Activated B cell treated with CpG ODN at 0.5 μM for 24 hours (primary cell): ENCODE measurements at regions not wholly inside any gene's neighbourhood (a gene's known extent, or its start where the extent isn't known, plus 50 kb on each side); places are given as distances from the start of the nearest gene placed in this dataset.
"Not testable (repeated sequence)": the region's sequence is repeated elsewhere in the genome, so short reads cannot be mapped to it uniquely, and the experiment has no call there.

Experiments
- ATAC-seq: fragments of 200-7000 bp; cut with Tn5 transposase; one replicate; pipeline ENCODE4 v1.10.0; 2021; ENCODE audit warnings: low read depth, mild to moderate bottlenecking, moderate library complexity
- CTCF ChIA-PET: fragments of 350-600 bp; sonication (Branson Sonifier 250); formaldehyde crosslinking; loops from one replicate; lab custom pipeline; 2021; ENCODE audit warnings: antibody characterized with exemption; lab: Charles Lee
- POLR2A ChIA-PET: fragments of 350-600 bp; sonication (Branson Sonifier 250); formaldehyde crosslinking; loops from one replicate; lab custom pipeline; 2021; ENCODE audit warnings: antibody characterized with exemption; lab: Charles Lee
- DNase-seq: peaks from one replicate; pipeline ENCODE4 v3.0.0; 2022
- H3K27ac Mint-ChIP-seq: one replicate; pipeline ENCODE4 v1.8.0; 2020; ENCODE audit warnings: mixed read lengths
- H3K27me3 Mint-ChIP-seq: one replicate; pipeline ENCODE4 v1.8.0; 2021; ENCODE audit warnings: mixed read lengths
- H3K36me3 Mint-ChIP-seq: one replicate; pipeline ENCODE4 v1.8.0; 2021; ENCODE audit warnings: low read depth, mixed read lengths
- H3K4me1 Mint-ChIP-seq: one replicate; pipeline ENCODE4 v1.8.0; 2021; ENCODE audit warnings: mixed read lengths
- H3K4me3 Mint-ChIP-seq: one replicate; pipeline ENCODE4 v1.8.0; 2020; ENCODE audit warnings: mild to moderate bottlenecking, mixed read lengths
- H3K9me3 Mint-ChIP-seq: one replicate; pipeline ENCODE4 v1.8.0; 2020; ENCODE audit warnings: mixed read lengths
- intact Hi-C: fragments of 100-400 bp; cut with micrococcal nuclease; formaldehyde crosslinking; loops from one replicate; pipeline ENCODE4 v1.15.1; 2024
- TF ChIP-seq, protein P1 (sequence below): fragments of 200-600 bp; IDR thresholded peaks from one replicate; pipeline ENCODE4 v1.8.0; 2022; ENCODE audit warnings: antibody characterized with exemption, mild to moderate bottlenecking

- no peaks in the 10 kb centered on the region for H3K36me3 Mint-ChIP-seq
- no peaks in the 10 kb centered on the region for H3K27me3 Mint-ChIP-seq
- DNase-seq (no peak), ATAC-seq (no peak)
- H3K4me3 Mint-ChIP-seq, result no peak overlapping the region
- POLR2A ChIA-PET, result no interaction called here
- CTCF ChIA-PET, result no interaction called here
- H3K9me3 Mint-ChIP-seq, result no peaks in the 10 kb centered on the region
- no peak overlapping the region for H3K27ac Mint-ChIP-seq
- no peaks in the 10 kb centered on the region for H3K4me1 Mint-ChIP-seq
- TF ChIP-seq, protein P1, sequence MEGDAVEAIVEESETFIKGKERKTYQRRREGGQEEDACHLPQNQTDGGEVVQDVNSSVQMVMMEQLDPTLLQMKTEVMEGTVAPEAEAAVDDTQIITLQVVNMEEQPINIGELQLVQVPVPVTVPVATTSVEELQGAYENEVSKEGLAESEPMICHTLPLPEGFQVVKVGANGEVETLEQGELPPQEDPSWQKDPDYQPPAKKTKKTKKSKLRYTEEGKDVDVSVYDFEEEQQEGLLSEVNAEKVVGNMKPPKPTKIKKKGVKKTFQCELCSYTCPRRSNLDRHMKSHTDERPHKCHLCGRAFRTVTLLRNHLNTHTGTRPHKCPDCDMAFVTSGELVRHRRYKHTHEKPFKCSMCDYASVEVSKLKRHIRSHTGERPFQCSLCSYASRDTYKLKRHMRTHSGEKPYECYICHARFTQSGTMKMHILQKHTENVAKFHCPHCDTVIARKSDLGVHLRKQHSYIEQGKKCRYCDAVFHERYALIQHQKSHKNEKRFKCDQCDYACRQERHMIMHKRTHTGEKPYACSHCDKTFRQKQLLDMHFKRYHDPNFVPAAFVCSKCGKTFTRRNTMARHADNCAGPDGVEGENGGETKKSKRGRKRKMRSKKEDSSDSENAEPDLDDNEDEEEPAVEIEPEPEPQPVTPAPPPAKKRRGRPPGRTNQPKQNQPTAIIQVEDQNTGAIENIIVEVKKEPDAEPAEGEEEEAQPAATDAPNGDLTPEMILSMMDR, result no peak
- intact Hi-C loops, result no loop called here
These were observed 271.0 kb upstream of the GALNT5 start for GRCh38 chr2:156986339-156986988.

DNA sequence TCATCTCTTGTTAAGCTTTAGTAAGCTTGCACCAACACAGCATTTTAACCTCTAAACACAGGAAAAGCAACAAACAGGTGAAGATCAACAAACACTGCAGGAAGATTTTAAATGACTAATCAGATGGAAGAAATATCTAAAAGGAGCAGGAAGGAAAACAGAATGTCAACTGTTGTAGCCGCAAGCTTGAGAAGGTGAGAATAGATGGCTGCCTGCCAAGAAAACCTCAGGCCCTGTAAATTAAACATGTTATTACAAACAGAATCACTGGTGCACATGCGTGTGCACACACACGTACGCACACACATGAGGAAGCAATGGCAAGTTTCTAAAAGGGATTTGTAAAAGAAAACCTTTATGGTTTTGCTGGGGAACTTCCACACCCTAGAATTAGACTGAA is 257.8 kb upstream of the GALNT5 start:
- no peak overlapping the region for H3K4me3 Mint-ChIP-seq
- ChIA-PET CTCF (no interaction called here), POLR2A (no interaction called here)
- ATAC-seq (no peak), DNase-seq (no peak)
- H3K27ac Mint-ChIP-seq, result no peak overlapping the region
- no peaks in the 10 kb centered on the region for H3K36me3 Mint-ChIP-seq
- TF ChIP-seq, protein P1, result no peak
- intact Hi-C loops, result no loop called here
- H3K9me3 Mint-ChIP-seq, result peaks cover 4% of the 10 kb centered on the region
- no peaks in the 10 kb centered on the region for H3K4me1 Mint-ChIP-seq
- H3K27me3 Mint-ChIP-seq, result no peaks in the 10 kb centered on the region

DNA sequence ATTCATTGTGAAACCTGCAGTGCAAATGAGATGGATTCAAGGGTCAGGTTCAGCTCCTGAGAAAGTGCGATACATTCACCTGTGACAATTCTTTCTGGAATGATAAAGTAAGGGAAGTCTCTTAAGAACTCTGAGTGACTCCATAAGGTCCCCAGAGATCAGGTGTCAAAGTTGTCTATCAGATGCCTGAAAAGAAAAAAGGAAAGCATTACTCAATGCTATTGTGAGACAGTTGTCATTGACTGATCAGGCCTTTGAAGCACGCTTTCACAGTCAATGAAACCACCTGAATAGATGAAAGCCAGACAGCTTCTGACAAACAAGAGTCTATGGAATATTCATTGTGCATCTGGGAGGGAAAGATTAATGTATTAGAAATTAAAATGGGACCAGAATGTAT is 252.7 kb upstream of the GALNT5 start:
- Mint-ChIP-seq H3K4me3 (no peak overlapping the region), H3K27ac (no peak overlapping the region), H3K36me3 (no peaks in the 10 kb centered on the region), H3K9me3 (peaks cover 6% of the 10 kb centered on the region), H3K4me1 (no peaks in the 10 kb centered on the region), H3K27me3 (no peaks in the 10 kb centered on the region)
- CTCF ChIA-PET, result no interaction called here
- intact Hi-C loops, result no loop called here
- TF ChIP-seq, protein P1, result no peak
- POLR2A ChIA-PET, result no interaction called here
- no peak for ATAC-seq
- no peak for DNase-seq

DNA sequence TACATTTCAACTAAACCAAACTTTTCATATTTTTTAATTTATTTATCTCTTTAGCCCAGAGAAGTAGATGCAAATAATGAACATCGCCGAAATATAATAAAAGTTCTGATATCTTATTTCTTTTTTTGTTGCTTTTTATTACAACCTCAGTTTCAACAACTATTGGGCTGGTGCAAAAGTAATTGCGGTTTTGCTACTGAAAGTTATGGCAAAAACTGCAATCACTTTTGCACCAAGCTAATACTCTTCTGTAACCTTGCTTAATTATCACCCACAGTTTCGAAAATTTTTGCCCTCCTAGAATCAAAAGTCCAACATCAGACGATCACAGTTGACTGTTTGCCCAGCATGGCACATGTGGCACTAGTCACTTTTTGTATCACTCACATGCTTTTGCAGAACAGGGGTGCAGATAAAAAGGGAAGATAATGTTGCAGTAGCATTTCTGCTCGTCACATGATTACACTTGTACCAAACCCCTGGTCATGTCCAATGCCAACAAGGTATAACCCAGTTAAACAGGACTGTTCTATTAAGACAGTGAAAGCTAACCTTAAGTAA is 242.4 kb upstream of the GALNT5 start:
- no peaks in the 10 kb centered on the region for H3K4me1 Mint-ChIP-seq
- DNase-seq (no peak), ATAC-seq (no peak)
- no peaks in the 10 kb centered on the region for H3K27me3 Mint-ChIP-seq
- H3K27ac Mint-ChIP-seq, result no peak overlapping the region
- H3K36me3 Mint-ChIP-seq, result no peaks in the 10 kb centered on the region
- ChIA-PET POLR2A (no interaction called here), CTCF (no interaction called here)
- no peak overlapping the region for H3K4me3 Mint-ChIP-seq
- no peaks in the 10 kb centered on the region for H3K9me3 Mint-ChIP-seq
- intact Hi-C loops, result no loop called here
- TF ChIP-seq, protein P1, result no peak

DNA sequence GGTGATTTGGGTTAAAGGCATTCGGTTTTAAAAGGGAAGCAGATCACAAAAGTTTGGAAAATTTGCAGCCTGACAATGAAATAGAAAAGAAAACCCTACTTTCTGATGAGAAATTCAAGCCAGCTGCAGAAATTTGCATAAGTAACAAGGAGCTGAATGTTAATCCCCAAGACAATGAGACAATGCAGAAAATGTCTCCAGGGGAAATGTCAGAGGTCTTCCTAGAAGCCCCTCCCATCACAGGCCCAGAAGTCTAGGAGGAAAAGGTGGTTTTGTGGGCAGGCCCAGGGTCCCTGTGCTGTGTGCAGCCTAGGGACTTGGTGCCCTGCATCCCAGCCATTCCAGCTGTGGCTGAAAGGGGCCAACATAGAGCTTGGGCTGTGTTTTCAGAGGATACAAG is 234.2 kb upstream of the GALNT5 start:
- H3K9me3 Mint-ChIP-seq, POLR2A ChIA-PET, intact Hi-C loops, H3K4me3 Mint-ChIP-seq, H3K27ac Mint-ChIP-seq, DNase-seq, ATAC-seq, H3K27me3 Mint-ChIP-seq, H3K36me3 Mint-ChIP-seq, CTCF ChIA-PET, H3K4me1 Mint-ChIP-seq: not testable (repeated sequence)
